Thymus (tissue), 11 donors: ENCODE measurements at regions not wholly inside any gene's neighbourhood (a gene's known extent, or its start where the extent isn't known, plus 50 kb on each side); places are given as distances from the start of the nearest gene placed in this dataset.

Experiments used
- DNase-seq, 9 donors: peaks; one replicate each; pipeline ENCODE4 v3.0.0-alpha.2; 2013; ENCODE audit warnings: low spot score in 9 of 9, low read depth in 6 of 9, missing footprints in 1 of 9
- H3K27ac ChIP-seq, 2 donors: one replicate each; pipeline ENCODE4 v1.5.1; 2013; ENCODE audit warnings: control low read depth in 1 of 2, low read depth in 1 of 2, low read length in 1 of 2, mild to moderate bottlenecking in 1 of 2, moderate library complexity in 1 of 2
- H3K27me3 ChIP-seq, 2 donors: one replicate each; pipeline ENCODE4 v1.5.1; 2013; ENCODE audit warnings: low read length in 1 of 2; ENCODE audit not compliant: control insufficient read depth in 2 of 2, insufficient read depth in 1 of 2
- H3K36me3 ChIP-seq, 2 donors: one replicate each; pipeline ENCODE4 v1.5.1; 2013; ENCODE audit warnings: low read length in 1 of 2, mild to moderate bottlenecking in 1 of 2, moderate library complexity in 1 of 2; ENCODE audit not compliant: control insufficient read depth in 2 of 2, insufficient read depth in 2 of 2
- H3K4me1 ChIP-seq, 2 donors: one replicate each; pipeline ENCODE4 v1.5.1; 2013; ENCODE audit warnings: low read length in 2 of 2; ENCODE audit not compliant: control insufficient read depth in 2 of 2, insufficient read depth in 2 of 2
- H3K4me3 ChIP-seq, 2 donors: one replicate each; pipeline ENCODE4 v1.5.1; 2013; ENCODE audit warnings: low read length in 2 of 2, control low read depth in 1 of 2, mild to moderate bottlenecking in 1 of 2
- H3K9me3 ChIP-seq, 2 donors: one replicate each; pipeline ENCODE4 v1.5.1; 2013; ENCODE audit warnings: low read length in 1 of 2, mild to moderate bottlenecking in 1 of 2; ENCODE audit not compliant: control insufficient read depth in 2 of 2, insufficient read depth in 1 of 2
- WGBS: extraction: QIAGEN DNeasy Blood & Tissue Kit; methylation state at CpG from one replicate; pipeline ENCODE4 v1.1.7; 2013; 5-methylcytosine and 5-hydroxymethylcytosine counted together
- donor health status: healthy.

DNA sequence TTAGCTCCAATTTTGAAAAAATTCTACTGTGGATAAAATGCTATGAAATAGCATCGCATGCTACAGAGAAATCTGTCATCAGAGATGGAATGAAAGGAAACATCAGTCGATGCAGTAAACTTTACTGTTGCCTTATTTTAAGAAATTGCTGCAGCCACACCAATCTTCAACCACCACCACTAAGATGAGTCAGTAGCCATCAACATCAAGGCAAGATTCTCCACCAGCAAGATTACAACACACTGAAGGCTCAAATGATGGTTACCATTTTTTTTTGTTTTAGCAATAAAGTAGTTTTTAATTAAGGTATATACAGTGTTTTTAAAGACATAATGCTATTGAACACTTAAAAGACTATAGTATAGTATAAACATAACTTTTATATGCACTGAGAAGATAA is 95.6 kb upstream of the JUN start:
- peaks cover 5 to 23% of the 10 kb centered on the region in 2 donors for H3K4me1 ChIP-seq
- no peaks in the 10 kb centered on the region for H3K27me3 ChIP-seq
- DNase-seq: no peak
- H3K36me3 ChIP-seq: no peaks in the 10 kb centered on the region
- H3K9me3 ChIP-seq: no peaks in the 10 kb centered on the region
- no peak overlapping the region for H3K27ac ChIP-seq
- no peak overlapping the region for H3K4me3 ChIP-seq
- 98% methylated on average over 2 of the region's 2 CpGs for WGBS

DNA sequence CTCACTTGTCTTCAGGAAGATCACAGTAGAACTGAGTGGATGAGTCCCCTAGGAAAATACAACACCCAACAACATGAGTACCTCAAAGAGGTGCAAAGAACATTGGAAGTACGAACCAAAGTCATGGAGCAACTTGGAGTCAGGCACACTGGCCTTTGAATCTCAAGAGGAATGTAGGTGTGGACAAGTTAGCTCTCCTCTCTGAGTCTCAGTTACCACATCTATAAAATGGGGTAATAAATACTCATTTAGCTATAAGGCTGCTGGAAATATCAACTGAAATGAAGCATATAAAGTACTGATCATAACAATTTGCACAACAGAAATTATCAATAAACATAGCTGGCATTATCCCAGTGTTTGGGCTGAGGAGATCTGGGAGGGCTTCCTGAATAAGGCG is 96.7 kb upstream of the JUN start:
- H3K9me3 ChIP-seq: no peaks in the 10 kb centered on the region
- no peaks in the 10 kb centered on the region for H3K36me3 ChIP-seq
- H3K27ac ChIP-seq: no peak overlapping the region
- peaks cover 15 to 31% of the 10 kb centered on the region in 2 donors for H3K4me1 ChIP-seq
- H3K4me3 ChIP-seq: no peak overlapping the region
- no peaks in the 10 kb centered on the region for H3K27me3 ChIP-seq
- WGBS: 97% methylated on average over 2 of the region's 2 CpGs
- no peak for DNase-seq

DNA sequence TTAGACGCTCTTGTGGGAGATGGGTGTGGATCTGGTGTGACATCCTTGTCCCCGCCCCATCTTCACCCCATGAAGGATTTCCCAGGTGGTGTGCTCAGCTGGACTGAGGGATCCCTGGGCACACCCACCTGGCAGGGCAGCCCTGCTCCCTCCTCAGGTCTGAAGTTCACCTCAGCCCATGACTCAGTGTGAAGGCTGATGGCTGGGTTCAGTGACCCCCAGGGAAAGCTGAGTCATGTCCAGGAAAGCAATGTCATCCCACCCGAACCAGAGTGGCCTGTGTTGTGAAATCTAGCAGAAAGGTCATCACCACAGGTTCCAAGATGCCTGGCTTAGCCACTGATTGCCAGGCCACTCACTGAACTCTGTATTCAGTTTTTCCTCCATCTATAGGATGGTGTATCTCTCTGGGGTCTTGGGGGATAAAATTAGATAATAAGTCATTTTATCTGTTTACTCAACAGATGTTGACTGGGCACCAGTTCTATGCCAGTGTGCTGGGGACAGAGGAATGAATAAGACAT is 97.7 kb upstream of the JUN start:
- no peak for DNase-seq
- no peak overlapping the region for H3K27ac ChIP-seq
- peaks cover 23 to 40% of the 10 kb centered on the region in 2 donors for H3K4me1 ChIP-seq
- no peaks in the 10 kb centered on the region for H3K27me3 ChIP-seq
- WGBS: 81% methylated on average over 3 of the region's 3 CpGs
- H3K4me3 ChIP-seq: no peak overlapping the region
- no peaks in the 10 kb centered on the region for H3K9me3 ChIP-seq
- H3K36me3 ChIP-seq: no peaks in the 10 kb centered on the region

DNA sequence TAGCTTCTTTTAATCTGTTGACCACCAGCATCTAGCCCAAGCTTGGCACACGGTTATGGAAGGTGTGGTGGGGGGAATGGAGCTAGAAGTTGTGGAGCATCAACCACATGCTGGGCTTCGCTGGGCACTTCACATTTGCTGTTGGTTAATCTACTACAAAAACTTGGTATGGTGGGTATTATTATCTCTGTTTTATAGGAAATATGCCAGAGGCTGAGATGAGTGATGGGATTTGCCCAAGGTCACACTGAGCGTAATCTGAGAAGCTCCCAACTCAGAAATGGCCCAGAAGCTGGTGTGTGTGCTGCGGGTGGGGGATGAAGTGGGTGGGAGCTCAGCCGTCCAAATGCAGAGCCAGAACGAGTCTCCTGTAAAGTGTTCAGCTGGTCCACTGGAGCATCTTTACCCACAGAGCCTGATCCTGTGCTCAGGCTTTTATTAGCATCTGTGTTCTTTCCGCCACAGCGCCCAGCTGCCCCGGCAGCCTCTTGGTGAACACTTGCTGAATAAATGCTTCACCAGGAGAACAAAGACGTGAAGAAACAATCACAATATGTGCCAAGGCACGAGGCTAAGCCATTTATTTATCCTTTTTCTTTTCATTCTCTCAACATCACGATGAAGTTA is 98.6 kb upstream of the JUN start:
- no peak overlapping the region for H3K27ac ChIP-seq
- no peak for DNase-seq
- H3K27me3 ChIP-seq: no peaks in the 10 kb centered on the region
- no peak overlapping the region for H3K4me3 ChIP-seq
- 97% methylated on average over 12 of the region's 12 CpGs for WGBS
- H3K4me1 ChIP-seq: peaks cover 26 to 49% of the 10 kb centered on the region in 2 donors
- H3K36me3 ChIP-seq: no peaks in the 10 kb centered on the region
- H3K9me3 ChIP-seq: no peaks in the 10 kb centered on the region

DNA sequence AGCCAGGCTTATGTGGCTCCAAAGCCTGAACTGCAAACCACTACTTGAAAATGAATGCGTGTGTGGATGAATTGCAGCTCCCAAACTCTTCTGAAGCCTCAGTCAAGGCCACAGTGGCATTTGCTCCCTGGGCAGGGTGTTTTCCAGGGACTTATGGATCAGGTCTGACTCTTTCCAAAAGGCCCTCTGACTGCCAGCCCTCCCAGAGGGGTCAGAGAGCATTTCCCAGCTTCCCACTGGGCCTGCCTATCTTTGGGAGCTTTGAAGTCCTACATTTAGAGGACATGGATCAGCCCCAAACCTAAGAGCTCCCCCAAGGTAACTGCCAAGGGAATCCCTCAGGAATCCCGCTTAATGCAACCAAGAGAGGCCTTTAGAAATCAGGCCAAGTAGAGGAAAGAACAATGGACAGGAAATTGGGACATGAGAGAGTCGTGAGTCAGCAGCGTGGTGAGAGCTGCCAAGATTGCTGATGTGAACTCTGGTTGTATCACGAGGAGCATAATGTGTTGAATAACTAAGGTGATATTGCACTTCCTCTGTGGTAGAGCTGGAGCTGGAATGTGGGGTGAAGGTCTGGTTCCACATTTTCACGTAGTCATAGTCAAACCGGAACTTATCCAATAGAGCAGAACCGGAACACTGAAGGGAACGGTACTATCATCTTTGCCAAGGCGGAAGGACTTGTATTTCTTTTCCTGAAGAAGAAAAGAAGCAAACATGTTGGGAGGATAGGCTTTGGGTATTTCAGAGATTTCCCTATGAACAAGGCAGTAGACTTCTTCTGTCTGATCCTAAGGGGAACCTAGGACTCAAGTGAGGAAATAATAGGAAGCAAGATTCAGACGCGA is 99.4 kb upstream of the JUN start:
- DNase-seq: peak in 2 of 9 donors; percentile 24 to 52
- H3K9me3 ChIP-seq: no peaks in the 10 kb centered on the region
- H3K27me3 ChIP-seq: no peaks in the 10 kb centered on the region
- WGBS: 49% methylated on average over 12 of the region's 12 CpGs
- peaks cover 26 to 54% of the 10 kb centered on the region in 2 donors for H3K4me1 ChIP-seq
- no peak overlapping the region for H3K4me3 ChIP-seq
- H3K27ac ChIP-seq: peak overlapping the region in 1 of 2 donors; percentile 81
- no peaks in the 10 kb centered on the region for H3K36me3 ChIP-seq

DNA sequence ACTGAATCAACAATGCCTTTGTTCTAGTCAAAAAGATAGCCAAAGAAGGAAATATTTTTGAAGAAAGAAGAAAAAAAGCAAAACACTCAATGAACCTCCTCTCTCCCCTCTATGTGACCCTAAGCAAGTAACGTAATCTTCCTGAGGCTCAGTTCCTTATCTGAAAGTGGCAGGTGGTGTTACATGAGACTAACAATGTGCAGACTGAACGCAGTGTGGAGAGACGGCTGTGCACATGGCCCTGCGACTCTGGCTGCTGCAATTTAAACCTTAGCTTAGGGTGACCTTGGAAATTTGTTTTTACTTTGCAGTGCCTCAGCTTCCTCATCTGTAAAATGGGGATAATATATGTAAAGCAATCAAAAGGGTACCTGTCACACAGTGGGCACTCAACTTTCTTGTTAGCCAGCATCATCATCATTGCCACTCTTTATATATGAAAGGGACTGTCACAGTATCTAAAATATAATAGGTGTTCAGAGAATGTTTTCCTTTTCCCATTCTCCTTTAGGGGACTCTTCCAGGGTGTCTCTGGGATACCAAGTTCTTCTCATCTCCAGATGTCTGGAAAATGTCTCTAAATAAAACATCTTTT is 100.1 kb upstream of the JUN start:
- Histone ChIP-seq H3K4me1 (peaks cover 26 to 54% of the 10 kb centered on the region in 2 donors), H3K9me3 (no peaks in the 10 kb centered on the region), H3K36me3 (no peaks in the 10 kb centered on the region), H3K27ac (peak overlapping the region in 1 of 2 donors; percentile 81), H3K27me3 (no peaks in the 10 kb centered on the region), H3K4me3 (no peak overlapping the region)
- DNase-seq: peak in 6 of 9 donors; percentile 18 to 68 (median 32)
- 29% methylated on average over 4 of the region's 4 CpGs for WGBS

DNA sequence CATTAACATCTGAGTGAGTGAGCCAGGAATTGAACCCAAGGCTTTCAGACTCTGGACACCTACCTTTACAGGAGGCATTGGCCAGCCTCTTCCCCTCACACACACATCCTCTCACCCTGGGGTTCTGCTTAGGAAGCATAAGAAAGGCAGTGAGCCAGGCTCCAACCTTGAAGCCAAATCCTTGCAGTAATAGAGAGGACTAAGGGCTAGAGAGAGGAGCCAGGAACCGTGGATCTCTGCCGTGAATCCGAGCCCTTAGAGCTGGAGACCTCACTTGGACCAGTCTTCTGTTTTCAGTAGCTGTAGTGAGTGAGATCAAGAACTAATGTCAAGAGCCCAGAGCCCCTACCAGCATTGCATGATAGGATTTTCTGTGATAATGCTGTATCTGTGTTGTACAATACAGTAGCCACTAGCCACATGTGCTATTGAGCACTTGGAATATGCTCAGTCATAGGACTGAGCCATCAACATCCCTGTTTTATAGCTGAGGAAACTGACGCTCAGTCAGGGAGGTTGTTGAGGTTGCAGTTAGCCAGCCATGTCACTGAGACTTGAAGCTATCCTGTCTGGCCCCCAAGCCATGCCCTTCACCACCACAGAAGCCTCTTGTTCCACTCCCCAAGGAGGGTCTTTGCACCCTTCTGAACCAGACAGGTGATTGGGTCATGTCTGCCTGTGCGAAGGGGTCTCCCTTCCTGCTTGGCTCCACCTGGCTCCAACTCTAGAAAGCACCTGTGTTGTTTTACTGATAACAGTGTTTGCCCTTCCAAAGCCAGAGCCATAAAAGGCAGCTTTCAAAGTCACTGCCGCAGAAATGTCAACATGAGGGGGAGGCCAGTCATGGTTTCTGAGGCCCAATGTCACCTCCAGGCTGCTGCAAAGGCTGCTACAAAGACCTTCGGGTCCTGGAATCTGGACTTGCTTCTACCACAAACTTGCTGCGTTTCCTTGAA is 101.1 kb upstream of the JUN start:
- peak overlapping the region; percentile 61 to 81 for H3K27ac ChIP-seq
- H3K36me3 ChIP-seq: no peaks in the 10 kb centered on the region
- no peaks in the 10 kb centered on the region for H3K27me3 ChIP-seq
- no peak overlapping the region for H3K4me3 ChIP-seq
- no peaks in the 10 kb centered on the region for H3K9me3 ChIP-seq
- WGBS: 57% methylated on average over 8 of the region's 8 CpGs
- peak in 6 of 9 donors; percentile 31 to 73 (median 42) for DNase-seq
- peaks cover 26 to 54% of the 10 kb centered on the region in 2 donors for H3K4me1 ChIP-seq

DNA sequence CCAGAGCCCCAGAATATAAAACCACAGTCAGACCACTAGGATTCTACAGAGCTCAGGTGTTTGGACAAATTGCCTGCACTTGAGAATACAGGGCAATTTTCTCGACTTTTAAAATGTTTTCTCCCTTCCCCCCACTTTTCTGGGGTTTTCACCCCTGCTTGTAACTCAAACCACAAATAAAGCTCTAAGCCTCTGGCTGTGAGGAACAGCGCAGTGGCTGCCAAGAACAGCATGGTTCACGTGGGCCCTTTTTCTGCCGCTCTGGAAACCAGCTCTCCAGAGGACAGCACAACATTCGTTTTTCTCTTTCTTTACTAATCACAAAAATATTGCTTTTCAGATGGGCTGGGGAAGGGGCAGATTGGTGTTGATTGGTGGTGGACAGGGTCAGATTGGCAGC is 102.2 kb upstream of the JUN start:
- Histone ChIP-seq H3K36me3 (no peaks in the 10 kb centered on the region), H3K9me3 (no peaks in the 10 kb centered on the region), H3K27me3 (no peaks in the 10 kb centered on the region), H3K27ac (peak overlapping the region in 1 of 2 donors; percentile 81), H3K4me3 (no peak overlapping the region), H3K4me1 (peaks cover 26 to 54% of the 10 kb centered on the region in 2 donors)
- 4% methylated on average over 5 of the region's 5 CpGs for WGBS
- peak in 6 of 9 donors; percentile 38 to 83 (median 50) for DNase-seq
